NB4 (cell line): ENCODE measurements at regions not wholly inside any gene's neighbourhood (a gene's known extent, or its start where the extent isn't known, plus 50 kb on each side); places are given as distances from the start of the nearest gene placed in this dataset.

Experiments used
- DNase-seq: peaks from one replicate; pipeline ENCODE4 v3.0.0; 2010; ENCODE audit warnings: low read depth
- H3K4me3 ChIP-seq: one replicate; pipeline ENCODE4 v1.5.1; 2011; ENCODE audit warnings: mild to moderate bottlenecking, low read depth, low read length, moderate library complexity
- CTCF ChIP-seq: IDR thresholded peaks from one replicate; pipeline ENCODE4 v1.5.1; 2012; ENCODE audit warnings: low read depth, low read length
- MAX ChIP-seq: IDR thresholded peaks from 2 replicates; pipeline ENCODE4 v1.6.1; 2011; ENCODE audit warnings: low read depth, low read length
- MYC ChIP-seq: IDR thresholded peaks from 2 replicates; pipeline ENCODE4 v1.6.1; 2011; ENCODE audit warnings: low read depth, low read length
- POLR2A ChIP-seq: IDR thresholded peaks from 2 replicates; pipeline ENCODE4 v1.6.1; 2011; ENCODE audit warnings: mild to moderate bottlenecking; ENCODE audit not compliant: insufficient read length; ENCODE audit errors: extremely low read depth

GRCh38 chr15:49706805-49707204 is 86.0 kb downstream of the DTWD1 start:
- TF ChIP-seq MAX (no peak), POLR2A (no peak), MYC (no peak), CTCF (no peak)
- no peak overlapping the region for H3K4me3 ChIP-seq
- peak; percentile 59 for DNase-seq

GRCh38 chr15:49707598-49707997 is 86.8 kb downstream of the DTWD1 start:
- no peak overlapping the region for H3K4me3 ChIP-seq
- DNase-seq: no peak
- no peak for TF ChIP-seq MAX
- no peak for TF ChIP-seq CTCF
- TF ChIP-seq MYC: no peak
- TF ChIP-seq POLR2A: no peak

- H3K4me3 ChIP-seq: no peak overlapping the region
- TF ChIP-seq CTCF: no peak
- TF ChIP-seq POLR2A: no peak
- TF ChIP-seq MAX: no peak
- no peak for TF ChIP-seq MYC
- no peak for DNase-seq
Measured at GRCh38 chr15:49709646-49710214, 88.9 kb downstream of the DTWD1 start.

GRCh38 chr15:49712162-49712561 is 91.3 kb downstream of the DTWD1 start:
- TF ChIP-seq POLR2A: no peak
- TF ChIP-seq CTCF: no peak
- TF ChIP-seq MAX: no peak
- no peak for TF ChIP-seq MYC
- H3K4me3 ChIP-seq: no peak overlapping the region
- DNase-seq: no peak

- TF ChIP-seq MAX (no peak), CTCF (no peak), MYC (no peak), POLR2A (no peak)
- H3K4me3 ChIP-seq: no peak overlapping the region
- DNase-seq: peak; percentile 16
Measured at GRCh38 chr15:49712846-49713450, 92.1 kb downstream of the DTWD1 start.
